ENCODE measurements at regions not wholly inside any gene's neighbourhood (a gene's known extent, or its start where the extent isn't known, plus 50 kb on each side); places are given as distances from the start of the nearest gene placed in this dataset.

GRCh38 chr6:15822835-15823234 is 160.0 kb upstream of the DTNBP1 start:
- TF ChIP-seq EZH2phosphoT487 (IDR thresholded peaks at IDR 0.05; ENCODE audit: low read depth): no peak
- no peak for TF ChIP-seq CTCF (IDR thresholded peaks at IDR 0.05; ENCODE audit: low read depth, low read length)
